GM04504 (cell line): ENCODE measurements at regions not wholly inside any gene's neighbourhood (a gene's known extent, or its start where the extent isn't known, plus 50 kb on each side); places are given as distances from the start of the nearest gene placed in this dataset.
A peak's percentile ranks its signal among the peaks of the same experiment; 100 is the strongest.
"Not testable (repeated sequence)": the region's sequence is repeated elsewhere in the genome, so short reads cannot be mapped to it uniquely, and the experiment has no call there.

ENCODE experiments used
- DNase-seq: peaks from one replicate; pipeline ENCODE4 v3.0.0-alpha.2; 2012; ENCODE audit warnings: low read depth

- DNase-seq, result peak; percentile 60
Measured at GRCh38 chr13:24995225-24995804, 100.6 kb upstream of the PABPC3 start.

- no peak for DNase-seq
Measured at GRCh38 chr13:24997367-24997967, 98.5 kb upstream of the PABPC3 start.

- DNase-seq, result no peak
Measured at GRCh38 chr13:24998433-24998832, 97.5 kb upstream of the PABPC3 start.

GRCh38 chr13:25001476-25002206, 94.3 kb upstream of the PABPC3 start:
- no peak for DNase-seq

GRCh38 chr13:25002311-25002710, 93.6 kb upstream of the PABPC3 start:
- not testable (repeated sequence) for DNase-seq

GRCh38 chr13:25004489-25004888, 91.4 kb upstream of the PABPC3 start:
- DNase-seq, result not testable (repeated sequence)

GRCh38 chr13:25005050-25005497, 90.9 kb upstream of the PABPC3 start:
- peak; percentile 3 for DNase-seq

- DNase-seq, result not testable (repeated sequence)
Measured at GRCh38 chr13:25007389-25007788, 88.5 kb upstream of the PABPC3 start.

GRCh38 chr13:25014398-25014973, 81.5 kb upstream of the PABPC3 start:
- DNase-seq, result not testable (repeated sequence)

GRCh38 chr13:25017176-25017575, 78.8 kb upstream of the PABPC3 start:
- DNase-seq, result not testable (repeated sequence)

- not testable (repeated sequence) for DNase-seq
Measured at GRCh38 chr13:25017808-25018728, 77.9 kb upstream of the PABPC3 start.

- no peak for DNase-seq
Measured at GRCh38 chr13:25018729-25019115, 77.2 kb upstream of the PABPC3 start.

GRCh38 chr13:25019741-25020140, 76.2 kb upstream of the PABPC3 start:
- not testable (repeated sequence) for DNase-seq

- no peak for DNase-seq
Measured at GRCh38 chr13:25024175-25024574, 71.8 kb upstream of the PABPC3 start.

- DNase-seq, result no peak
Measured at GRCh38 chr13:25032160-25032559, 63.8 kb upstream of the PABPC3 start.

GRCh38 chr13:25034173-25034572, 61.8 kb upstream of the PABPC3 start:
- DNase-seq, result no peak

- DNase-seq, result peak; percentile 25
Measured at GRCh38 chr13:25037057-25037813, 58.7 kb upstream of the PABPC3 start.

GRCh38 chr13:25042151-25042865, 53.6 kb upstream of the PABPC3 start:
- DNase-seq, result no peak

GRCh38 chr13:25044071-25044470, 51.9 kb upstream of the PABPC3 start:
- DNase-seq, result no peak
